Prostate gland (tissue), 2 donors: ENCODE measurements at regions not wholly inside any gene's neighbourhood (a gene's known extent, or its start where the extent isn't known, plus 50 kb on each side); places are given as distances from the start of the nearest gene placed in this dataset.
A peak's percentile ranks its signal among the peaks of the same experiment; 100 is the strongest.

Experiments
- DNase-seq: peaks from one replicate; pipeline ENCODE4 v3.0.0-alpha.2; 2019; ENCODE audit warnings: low spot score
- H3K27ac ChIP-seq, 2 donors: fragments of 200-600 bp; sonication (generic); 2 replicates each; pipeline ENCODE4 v1.5.1; 2017 to 2019
- H3K27me3 ChIP-seq: fragments of 200-600 bp; sonication (generic); replicated peaks from 2 replicates; pipeline ENCODE4 v1.5.1; 2019; ENCODE audit not compliant: insufficient read depth
- H3K36me3 ChIP-seq, 2 donors: fragments of 200-600 bp; sonication (generic); 1 replicate in 1 of 2; 2 replicates in 1 of 2; pipeline versions ENCODE4 v1.5.1 to v1.8.1; 2017 to 2019
- H3K4me1 ChIP-seq: fragments of 200-600 bp; sonication (generic); replicated peaks from 2 replicates; pipeline ENCODE4 v1.5.1; 2019
- H3K4me3 ChIP-seq, 2 donors: fragments of 200-600 bp; sonication (generic); 2 replicates each; pipeline ENCODE4 v1.5.1; 2017 to 2019
- H3K9me3 ChIP-seq: fragments of 200-600 bp; sonication (generic); 2 replicates; pipeline ENCODE4 v1.5.1; 2017
- POLR2A ChIP-seq: fragments of 450-650 bp; IDR thresholded peaks from one replicate; pipeline ENCODE4 v1.6.1; 2016; ENCODE audit warnings: antibody characterized with exemption, mild to moderate bottlenecking
- POLR2AphosphoS5 ChIP-seq: sonication (generic); formaldehyde crosslinking; IDR thresholded peaks from one replicate; pipeline ENCODE4 v1.6.1; 2017; ENCODE audit warnings: antibody characterized with exemption
- WGBS: methylation state at CpG from one replicate; pipeline ENCODE4 v1.1.5; 2018; 5-methylcytosine and 5-hydroxymethylcytosine counted together
- intact Hi-C: fragments of 100-400 bp; cut with DNase I; formaldehyde crosslinking; loops from one replicate; pipeline ENCODE4 v1.14.2; 2022
- TF ChIP-seq, protein P1 (sequence below), 4 experiments: fragments of 200-600 bp in 2 of 4; fragments of 450-650 bp in 2 of 4; sonication (generic) in 2 of 4; IDR thresholded peaks; 1 replicate in 3 of 4; 2 replicates in 1 of 4; pipeline ENCODE4 v1.5.1; 2016 to 2019; ENCODE audit warnings: antibody characterized with exemption in 4 of 4, mild to moderate bottlenecking in 2 of 4, moderate library complexity in 2 of 4

GRCh38 chr3:24704496-24704895, 209.8 kb upstream of the THRB start:
- Histone ChIP-seq H3K27me3 (no peaks in the 10 kb centered on the region), H3K9me3 (no peaks in the 10 kb centered on the region), H3K27ac (no peak overlapping the region), H3K4me3 (no peak overlapping the region), H3K36me3 (no peaks in the 10 kb centered on the region), H3K4me1 (no peaks in the 10 kb centered on the region)
- TF ChIP-seq, protein P1, sequence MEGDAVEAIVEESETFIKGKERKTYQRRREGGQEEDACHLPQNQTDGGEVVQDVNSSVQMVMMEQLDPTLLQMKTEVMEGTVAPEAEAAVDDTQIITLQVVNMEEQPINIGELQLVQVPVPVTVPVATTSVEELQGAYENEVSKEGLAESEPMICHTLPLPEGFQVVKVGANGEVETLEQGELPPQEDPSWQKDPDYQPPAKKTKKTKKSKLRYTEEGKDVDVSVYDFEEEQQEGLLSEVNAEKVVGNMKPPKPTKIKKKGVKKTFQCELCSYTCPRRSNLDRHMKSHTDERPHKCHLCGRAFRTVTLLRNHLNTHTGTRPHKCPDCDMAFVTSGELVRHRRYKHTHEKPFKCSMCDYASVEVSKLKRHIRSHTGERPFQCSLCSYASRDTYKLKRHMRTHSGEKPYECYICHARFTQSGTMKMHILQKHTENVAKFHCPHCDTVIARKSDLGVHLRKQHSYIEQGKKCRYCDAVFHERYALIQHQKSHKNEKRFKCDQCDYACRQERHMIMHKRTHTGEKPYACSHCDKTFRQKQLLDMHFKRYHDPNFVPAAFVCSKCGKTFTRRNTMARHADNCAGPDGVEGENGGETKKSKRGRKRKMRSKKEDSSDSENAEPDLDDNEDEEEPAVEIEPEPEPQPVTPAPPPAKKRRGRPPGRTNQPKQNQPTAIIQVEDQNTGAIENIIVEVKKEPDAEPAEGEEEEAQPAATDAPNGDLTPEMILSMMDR (IDR thresholded peaks at IDR 0.05), result no peak
- TF ChIP-seq POLR2A (no peak), POLR2AphosphoS5 (peak; percentile 72)
- WGBS, result 5% methylated on average over 3 of the region's 3 CpGs
- DNase-seq, result peak; percentile 26
- intact Hi-C loops, result no loop called here

DNA sequence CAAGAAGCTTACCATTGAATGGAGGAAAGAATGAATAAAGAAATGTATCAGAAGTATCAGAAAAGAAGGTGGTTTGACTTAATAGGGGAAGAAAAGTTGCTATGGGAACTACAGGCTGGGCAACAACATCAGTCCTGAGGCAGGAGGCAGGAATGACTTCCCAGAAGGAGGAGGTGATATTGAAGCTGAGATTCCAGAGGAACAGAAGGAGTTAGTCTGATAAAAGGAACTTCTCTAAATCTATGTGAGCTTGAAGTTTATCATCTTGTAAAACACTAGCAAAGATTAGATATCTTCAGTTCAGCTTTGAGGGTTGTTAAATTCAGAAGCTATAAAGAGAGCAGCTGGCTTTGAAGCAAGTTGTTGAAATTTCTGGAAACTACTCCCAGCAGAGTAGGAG, 213.3 kb upstream of the THRB start:
- Histone ChIP-seq H3K4me1 (no peaks in the 10 kb centered on the region), H3K27me3 (no peaks in the 10 kb centered on the region), H3K36me3 (no peaks in the 10 kb centered on the region), H3K27ac (no peak overlapping the region), H3K9me3 (no peaks in the 10 kb centered on the region), H3K4me3 (no peak overlapping the region)
- DNase-seq, result no peak
- intact Hi-C loops, result no loop called here
- no peak for TF ChIP-seq POLR2A
- TF ChIP-seq, protein P1 (IDR thresholded peaks at IDR 0.05), result no peak
- TF ChIP-seq POLR2AphosphoS5, result no peak

DNA sequence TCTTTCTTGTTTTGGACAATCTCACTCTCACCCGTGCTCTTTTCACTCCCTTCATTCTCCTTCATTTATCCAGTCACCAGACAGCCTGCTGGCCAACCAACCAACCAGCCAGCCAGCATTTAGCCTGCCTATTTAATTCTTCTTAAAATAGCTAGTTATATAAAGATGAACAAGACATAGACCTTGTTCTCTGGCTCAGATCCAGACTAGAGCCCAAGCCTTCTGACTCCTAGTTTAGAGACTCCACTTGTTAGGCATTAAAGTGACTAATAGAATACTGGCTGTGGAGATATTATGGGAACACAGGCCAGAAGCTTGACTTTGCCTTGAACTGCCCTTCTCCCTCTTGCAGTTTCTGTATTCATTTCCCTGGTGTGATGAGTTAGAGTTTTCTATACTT, 215.3 kb upstream of the THRB start:
- DNase-seq, result no peak
- H3K9me3 ChIP-seq, result no peaks in the 10 kb centered on the region
- intact Hi-C loops, result no loop called here
- WGBS, result 64% methylated on average over 1 of the region's 1 CpG
- H3K27me3 ChIP-seq, result no peaks in the 10 kb centered on the region
- H3K4me1 ChIP-seq, result no peaks in the 10 kb centered on the region
- H3K4me3 ChIP-seq, result no peak overlapping the region
- no peak overlapping the region for H3K27ac ChIP-seq
- TF ChIP-seq POLR2A, result no peak
- no peak for TF ChIP-seq POLR2AphosphoS5
- TF ChIP-seq, protein P1 (IDR thresholded peaks at IDR 0.05), result no peak
- no peaks in the 10 kb centered on the region for H3K36me3 ChIP-seq

DNA sequence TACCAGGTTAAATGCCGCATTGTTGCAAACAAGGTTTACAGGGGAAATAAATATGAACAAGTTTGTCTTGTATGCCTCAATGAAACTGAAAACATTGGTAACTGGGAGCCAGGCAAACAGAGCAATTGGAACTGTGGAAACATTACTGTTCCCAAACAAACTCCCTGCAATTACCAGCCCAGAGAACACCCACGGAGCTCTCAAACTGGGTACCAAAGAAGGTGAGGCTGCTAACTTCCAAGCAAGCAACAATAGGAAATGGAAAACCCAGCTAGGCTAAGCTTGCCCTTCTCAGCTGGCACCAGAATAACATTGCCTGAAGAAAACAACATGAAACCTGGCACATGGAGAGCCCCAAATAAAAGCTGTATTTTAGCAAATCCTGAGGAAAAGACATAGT, 218.9 kb upstream of the THRB start:
- WGBS, result 38% methylated on average over 2 of the region's 2 CpGs

GRCh38 chr3:24714436-24714835, 219.8 kb upstream of the THRB start:
- H3K4me3 ChIP-seq, result no peak overlapping the region
- H3K9me3 ChIP-seq, result no peaks in the 10 kb centered on the region
- TF ChIP-seq, protein P1 (IDR thresholded peaks at IDR 0.05), result no peak
- TF ChIP-seq POLR2A (no peak), POLR2AphosphoS5 (no peak)
- H3K36me3 ChIP-seq, result no peaks in the 10 kb centered on the region
- no peaks in the 10 kb centered on the region for H3K4me1 ChIP-seq
- no peak for DNase-seq
- intact Hi-C loops, result no loop called here
- no peak overlapping the region for H3K27ac ChIP-seq
- no peaks in the 10 kb centered on the region for H3K27me3 ChIP-seq

More for the DNA sequence above, 218.9 kb upstream of the THRB start:
- no peak overlapping the region for H3K4me3 ChIP-seq
- H3K9me3 ChIP-seq, result no peaks in the 10 kb centered on the region
- no peaks in the 10 kb centered on the region for H3K4me1 ChIP-seq
- no peaks in the 10 kb centered on the region for H3K27me3 ChIP-seq
- intact Hi-C loops, result no loop called here
- H3K27ac ChIP-seq, result no peak overlapping the region
- peak; percentile 5 for DNase-seq
- TF ChIP-seq POLR2A (no peak), POLR2AphosphoS5 (peak; percentile 19)
- TF ChIP-seq, protein P1 (IDR thresholded peaks at IDR 0.05), result no peak
- H3K36me3 ChIP-seq, result no peaks in the 10 kb centered on the region
